ENCODE measurements at regions not wholly inside any gene's neighbourhood (a gene's known extent, or its start where the extent isn't known, plus 50 kb on each side); places are given as distances from the start of the nearest gene placed in this dataset.

- DNase-seq (ENCODE audit: low read depth) = no peak
These were observed 448.9 kb upstream of the ZMIZ1 start for GRCh38 chr10:78619896-78620295.

- no peak for DNase-seq (ENCODE audit: low read depth)
These were observed 447.6 kb upstream of the ZMIZ1 start for GRCh38 chr10:78620985-78621799.

- DNase-seq (ENCODE audit: low read depth) = no peak
These were observed 445.1 kb upstream of the ZMIZ1 start for GRCh38 chr10:78623578-78624215.

GRCh38 chr10:78624791-78625190 lies 444.0 kb upstream of the ZMIZ1 start:
- no peak for DNase-seq (ENCODE audit: low read depth)

- DNase-seq (ENCODE audit: low read depth) = no peak
These were observed 442.3 kb upstream of the ZMIZ1 start for GRCh38 chr10:78626471-78626870.

GRCh38 chr10:78627254-78627795 lies 441.4 kb upstream of the ZMIZ1 start:
- no peak for DNase-seq (ENCODE audit: low read depth)

GRCh38 chr10:78628976-78629375 lies 439.8 kb upstream of the ZMIZ1 start:
- DNase-seq (ENCODE audit: low read depth) = no peak

- DNase-seq (ENCODE audit: low read depth) = no peak
These were observed 439.0 kb upstream of the ZMIZ1 start for GRCh38 chr10:78629773-78630172.

GRCh38 chr10:78630944-78631838 lies 437.6 kb upstream of the ZMIZ1 start:
- DNase-seq (ENCODE audit: low read depth) = no peak

GRCh38 chr10:78634389-78634815 lies 434.4 kb upstream of the ZMIZ1 start:
- no peak for DNase-seq (ENCODE audit: low read depth)

- DNase-seq (ENCODE audit: low read depth) = no peak
These were observed 433.9 kb upstream of the ZMIZ1 start for GRCh38 chr10:78634835-78635234.

- no peak for DNase-seq (ENCODE audit: low read depth)
These were observed 429.1 kb upstream of the ZMIZ1 start for GRCh38 chr10:78639629-78640028.

GRCh38 chr10:78640796-78641636 lies 427.8 kb upstream of the ZMIZ1 start:
- DNase-seq (ENCODE audit: low read depth) = no peak

GRCh38 chr10:78641693-78642092 lies 427.1 kb upstream of the ZMIZ1 start:
- DNase-seq (ENCODE audit: low read depth) = no peak

GRCh38 chr10:78642269-78642816 lies 426.4 kb upstream of the ZMIZ1 start:
- DNase-seq (ENCODE audit: low read depth) = no peak

GRCh38 chr10:78643513-78643912 lies 425.3 kb upstream of the ZMIZ1 start:
- DNase-seq (ENCODE audit: low read depth) = no peak

GRCh38 chr10:78644550-78644949 lies 424.2 kb upstream of the ZMIZ1 start:
- DNase-seq (ENCODE audit: low read depth) = no peak

- DNase-seq (ENCODE audit: low read depth) = no peak
These were observed 423.5 kb upstream of the ZMIZ1 start for GRCh38 chr10:78645169-78645686.

GRCh38 chr10:78645975-78646374 lies 422.8 kb upstream of the ZMIZ1 start:
- DNase-seq (ENCODE audit: low read depth) = no peak

- DNase-seq (ENCODE audit: low read depth) = no peak
These were observed 420.4 kb upstream of the ZMIZ1 start for GRCh38 chr10:78648256-78648860.
